WERI-Rb-1 (cell line): ENCODE measurements at regions not wholly inside any gene's neighbourhood (a gene's known extent, or its start where the extent isn't known, plus 50 kb on each side); places are given as distances from the start of the nearest gene placed in this dataset.

Experiments used
- DNase-seq: peaks from one replicate; pipeline ENCODE4 v3.0.0-alpha.2; 2020
- H3K27ac ChIP-seq: fragments of 250-450 bp; sonication (Bioruptor Pico); 2 replicates; pipeline ENCODE4 v1.5.1; 2020; ENCODE audit warnings: mild to moderate bottlenecking, moderate library complexity
- H3K27me3 ChIP-seq: fragments of 250-450 bp; sonication (Bioruptor Pico); 2 replicates; pipeline ENCODE4 v1.5.1; 2021; ENCODE audit warnings: mild to moderate bottlenecking, low read depth, moderate library complexity; ENCODE audit not compliant: insufficient read depth, severe bottlenecking
- H3K36me3 ChIP-seq: fragments of 250-450 bp; sonication (Bioruptor Pico); 2 replicates; pipeline ENCODE4 v1.5.1; 2020; ENCODE audit warnings: mild to moderate bottlenecking, moderate library complexity
- H3K4me3 ChIP-seq: 2 replicates; pipeline ENCODE4 v1.5.1; 2011; ENCODE audit warnings: low read depth, mild to moderate bottlenecking, control low read depth, low read length
- H3K9me3 ChIP-seq: fragments of 250-450 bp; sonication (Bioruptor Pico); 2 replicates; pipeline ENCODE4 v1.5.1; 2021; ENCODE audit warnings: mild to moderate bottlenecking, moderate library complexity; ENCODE audit not compliant: severe bottlenecking
- TF ChIP-seq, protein P1 (sequence below): IDR thresholded peaks from 2 replicates; pipeline ENCODE4 v1.5.1; 2011; ENCODE audit warnings: low read depth, mild to moderate bottlenecking, control low read depth, inconsistent platforms, low read length

DNA sequence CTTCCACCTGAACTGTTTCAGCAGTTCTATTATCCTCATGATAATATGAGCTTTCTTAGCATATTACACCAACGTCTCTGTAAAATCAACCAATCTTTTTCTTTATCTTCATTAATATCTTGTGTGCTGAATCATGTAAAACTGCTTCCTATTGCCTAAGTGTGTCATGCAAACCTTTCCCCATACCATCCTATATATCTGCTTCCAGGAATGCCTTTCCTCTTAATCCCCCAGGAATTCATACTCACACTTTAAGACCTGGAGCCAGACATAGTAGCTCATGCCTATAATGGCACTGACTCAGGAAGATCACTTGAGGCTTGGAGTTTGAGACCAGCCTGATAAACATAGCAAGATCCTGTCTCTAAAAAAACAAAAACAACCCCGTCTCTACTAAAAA is 183.9 kb downstream of the NRIP1 start:
- DNase-seq: no peak
- TF ChIP-seq, protein P1, sequence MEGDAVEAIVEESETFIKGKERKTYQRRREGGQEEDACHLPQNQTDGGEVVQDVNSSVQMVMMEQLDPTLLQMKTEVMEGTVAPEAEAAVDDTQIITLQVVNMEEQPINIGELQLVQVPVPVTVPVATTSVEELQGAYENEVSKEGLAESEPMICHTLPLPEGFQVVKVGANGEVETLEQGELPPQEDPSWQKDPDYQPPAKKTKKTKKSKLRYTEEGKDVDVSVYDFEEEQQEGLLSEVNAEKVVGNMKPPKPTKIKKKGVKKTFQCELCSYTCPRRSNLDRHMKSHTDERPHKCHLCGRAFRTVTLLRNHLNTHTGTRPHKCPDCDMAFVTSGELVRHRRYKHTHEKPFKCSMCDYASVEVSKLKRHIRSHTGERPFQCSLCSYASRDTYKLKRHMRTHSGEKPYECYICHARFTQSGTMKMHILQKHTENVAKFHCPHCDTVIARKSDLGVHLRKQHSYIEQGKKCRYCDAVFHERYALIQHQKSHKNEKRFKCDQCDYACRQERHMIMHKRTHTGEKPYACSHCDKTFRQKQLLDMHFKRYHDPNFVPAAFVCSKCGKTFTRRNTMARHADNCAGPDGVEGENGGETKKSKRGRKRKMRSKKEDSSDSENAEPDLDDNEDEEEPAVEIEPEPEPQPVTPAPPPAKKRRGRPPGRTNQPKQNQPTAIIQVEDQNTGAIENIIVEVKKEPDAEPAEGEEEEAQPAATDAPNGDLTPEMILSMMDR: no peak

DNA sequence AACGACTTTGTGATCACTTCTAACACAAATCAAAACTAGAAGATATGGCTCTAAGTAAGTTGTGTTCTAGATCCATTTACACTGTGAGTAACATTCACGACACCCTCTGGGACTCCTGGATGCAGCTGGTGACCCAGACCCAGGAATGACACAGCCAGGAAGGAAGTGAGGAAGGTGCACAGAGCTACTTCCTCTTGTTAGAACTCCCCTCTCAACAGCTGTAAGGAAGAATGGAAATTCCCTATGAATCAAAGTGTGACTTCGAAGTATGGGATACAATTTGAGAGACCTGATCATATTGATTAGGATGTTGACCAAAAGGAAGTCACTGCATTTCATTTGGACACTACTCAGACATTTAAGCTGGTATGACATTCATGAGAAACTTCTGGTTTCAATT is 185.3 kb downstream of the NRIP1 start:
- H3K27ac ChIP-seq: no peak overlapping the region
- TF ChIP-seq, protein P1: no peak
- no peak for DNase-seq
- H3K9me3 ChIP-seq: no peaks in the 10 kb centered on the region
- no peaks in the 10 kb centered on the region for H3K27me3 ChIP-seq
- H3K36me3 ChIP-seq: no peaks in the 10 kb centered on the region
- no peak overlapping the region for H3K4me3 ChIP-seq

More for the DNA sequence above, 183.9 kb downstream of the NRIP1 start:
- Histone ChIP-seq H3K27ac (no peak overlapping the region), H3K36me3 (no peaks in the 10 kb centered on the region), H3K27me3 (no peaks in the 10 kb centered on the region), H3K9me3 (no peaks in the 10 kb centered on the region), H3K4me3 (no peak overlapping the region)

DNA sequence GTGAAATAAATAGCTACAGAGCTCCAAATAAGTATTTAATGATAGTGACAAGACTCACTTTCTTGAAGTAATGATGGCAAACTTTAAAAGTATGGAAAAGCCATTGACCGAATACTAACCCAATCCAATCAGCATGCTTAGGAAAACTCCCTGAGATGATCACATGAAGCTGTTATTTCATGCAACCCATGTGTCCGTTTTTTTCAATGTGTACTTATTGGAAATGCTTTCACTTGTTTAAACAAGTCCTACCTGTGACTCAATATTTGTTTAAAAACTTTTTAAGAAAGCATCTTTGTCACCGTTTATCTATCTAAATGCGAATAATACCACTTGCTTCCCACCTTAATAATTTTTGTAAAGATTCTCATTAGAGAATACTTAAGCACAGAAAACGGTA is 185.8 kb downstream of the NRIP1 start:
- TF ChIP-seq, protein P1: no peak
- no peak overlapping the region for H3K4me3 ChIP-seq
- no peak overlapping the region for H3K27ac ChIP-seq
- no peaks in the 10 kb centered on the region for H3K27me3 ChIP-seq
- H3K9me3 ChIP-seq: no peaks in the 10 kb centered on the region
- DNase-seq: no peak
- no peaks in the 10 kb centered on the region for H3K36me3 ChIP-seq

DNA sequence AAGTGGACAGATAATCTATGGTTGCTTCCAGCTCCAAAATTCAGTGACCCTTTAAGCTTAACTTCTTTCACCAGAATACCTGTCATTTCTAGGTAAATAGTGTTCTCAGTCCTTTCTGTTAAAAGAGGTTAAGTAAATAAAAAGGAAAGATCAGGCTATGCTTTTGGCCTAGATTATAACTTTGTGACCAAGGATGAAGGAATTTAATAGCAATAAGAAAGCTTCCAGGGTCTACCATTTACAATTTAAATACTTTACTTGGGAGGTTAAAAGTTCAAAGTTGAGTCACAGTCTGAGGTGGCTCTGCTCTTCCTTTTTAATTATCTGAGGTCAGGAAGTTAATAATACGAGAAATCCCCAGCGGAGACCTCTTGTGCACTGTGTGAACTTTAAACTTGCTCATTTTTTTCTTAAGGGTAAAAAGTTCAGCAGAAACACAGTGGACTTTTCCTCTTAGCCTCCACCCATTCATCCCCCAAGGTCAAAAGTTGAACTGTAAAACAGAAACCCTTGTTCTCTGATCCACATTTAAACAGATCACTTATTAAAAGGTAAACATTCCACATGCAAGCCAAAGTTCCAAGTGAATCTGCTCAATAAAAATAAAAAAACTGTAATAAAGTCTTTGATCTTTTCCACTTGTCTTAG is 187.1 kb downstream of the NRIP1 start:
- H3K9me3 ChIP-seq: no peaks in the 10 kb centered on the region
- no peak overlapping the region for H3K27ac ChIP-seq
- TF ChIP-seq, protein P1: no peak
- H3K36me3 ChIP-seq: no peaks in the 10 kb centered on the region
- H3K27me3 ChIP-seq: no peaks in the 10 kb centered on the region
- H3K4me3 ChIP-seq: no peak overlapping the region
- DNase-seq: no peak

DNA sequence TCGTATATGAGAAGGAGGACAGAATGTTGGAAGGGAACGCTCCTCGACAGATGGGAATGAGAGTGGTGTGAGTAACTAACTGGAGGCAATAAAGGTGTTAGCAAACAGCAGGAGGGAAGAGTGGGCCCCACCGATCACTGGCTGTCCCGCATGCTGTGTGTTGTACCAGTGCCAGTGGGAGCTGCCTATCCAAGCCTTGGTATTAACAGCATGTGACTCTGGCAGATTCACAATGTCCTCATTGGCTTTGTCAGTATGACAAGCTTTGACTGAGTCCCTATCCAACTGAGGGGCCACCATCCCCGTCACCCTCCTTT is 188.3 kb downstream of the NRIP1 start:
- DNase-seq: no peak
- Histone ChIP-seq H3K27ac (no peak overlapping the region), H3K4me3 (no peak overlapping the region), H3K9me3 (no peaks in the 10 kb centered on the region), H3K36me3 (no peaks in the 10 kb centered on the region), H3K27me3 (no peaks in the 10 kb centered on the region)
- TF ChIP-seq, protein P1: no peak
